HEK293 (cell line): ENCODE measurements at regions not wholly inside any gene's neighbourhood (a gene's known extent, or its start where the extent isn't known, plus 50 kb on each side); places are given as distances from the start of the nearest gene placed in this dataset.
A peak's percentile ranks its signal among the peaks of the same experiment; 100 is the strongest.

Source experiments
- CTCF ChIA-PET: fragments of 350-600 bp; formaldehyde crosslinking; extraction: SDS; loops from one replicate; lab custom pipeline; 2021; ENCODE audit warnings: antibody characterized with exemption; lab: Yijun Ruan, JAX
- POLR2A ChIA-PET: fragments of 300-600 bp; formaldehyde crosslinking; extraction: SDS; loops from one replicate; lab custom pipeline; 2020; ENCODE audit warnings: antibody characterized with exemption, inconsistent platforms; lab: Yijun Ruan, JAX
- H3K27ac ChIP-seq: fragments of 200-500 bp; sonication (Bioruptor generic); 2 replicates; pipeline ENCODE4 v1.5.1; 2014; ENCODE audit warnings: low read depth, low read length, control low read depth, inconsistent platforms; ENCODE audit errors: extremely low read depth
- H3K36me3 ChIP-seq, 2 experiments: fragments of 200-500 bp in 1 of 2; sonication (Bioruptor generic) in 1 of 2; 1 replicate in 1 of 2; 2 replicates in 1 of 2; pipeline ENCODE4 v1.5.1; 2014 to 2017; ENCODE audit warnings: inconsistent platforms in 2 of 2, low read length in 2 of 2; ENCODE audit not compliant: control insufficient read depth in 2 of 2, insufficient read depth in 1 of 2
- H3K4me1 ChIP-seq: fragments of 200-500 bp; sonication (Bioruptor generic); 2 replicates; pipeline ENCODE4 v1.5.1; 2014; ENCODE audit warnings: mild to moderate bottlenecking, low read length, inconsistent platforms; ENCODE audit not compliant: control insufficient read depth, insufficient read depth
- H3K4me3 ChIP-seq: 2 replicates; pipeline ENCODE4 v1.5.1; 2011; ENCODE audit warnings: low read depth, mild to moderate bottlenecking, control low read depth, low read length, moderate library complexity
- H3K9me3 ChIP-seq: fragments of 200-500 bp; sonication (Bioruptor generic); 2 replicates; pipeline ENCODE4 v1.5.1; 2014; ENCODE audit warnings: low read depth, low read length, inconsistent platforms; ENCODE audit not compliant: control insufficient read depth, insufficient read depth
- BCL11B ChIP-seq: fragments of 450-650 bp; formaldehyde crosslinking; IDR thresholded peaks from 2 replicates; pipeline ENCODE4 v1.5.1; 2016; ENCODE audit warnings: low read depth, missing biosample characterization, missing genetic modification characterization
- GFI1B ChIP-seq: fragments of 450-650 bp; formaldehyde crosslinking; IDR thresholded peaks from 2 replicates; pipeline ENCODE4 v1.5.1; 2016; ENCODE audit warnings: missing biosample characterization, missing genetic modification characterization
- KLF16 ChIP-seq: fragments of 450-650 bp; formaldehyde crosslinking; IDR thresholded peaks from 2 replicates; pipeline ENCODE4 v1.5.1; 2017; ENCODE audit warnings: missing biosample characterization, missing genetic modification characterization
- PRDM10 ChIP-seq: fragments of 450-650 bp; formaldehyde crosslinking; IDR thresholded peaks from 2 replicates; pipeline ENCODE4 v1.5.1; 2016; ENCODE audit warnings: missing biosample characterization, missing genetic modification characterization
- SALL2 ChIP-seq: fragments of 450-650 bp; formaldehyde crosslinking; IDR thresholded peaks from 2 replicates; pipeline ENCODE4 v1.5.0; 2017; ENCODE audit warnings: missing biosample characterization, mild to moderate bottlenecking, missing genetic modification characterization, borderline replicate concordance
- SETDB1 ChIP-seq: IDR thresholded peaks from one replicate; pipeline ENCODE4 v1.6.1; 2017; ENCODE audit warnings: mild to moderate bottlenecking, low read length, moderate library complexity, mixed read lengths; ENCODE audit not compliant: insufficient read length
- SP7 ChIP-seq: fragments of 450-650 bp; formaldehyde crosslinking; IDR thresholded peaks from 2 replicates; pipeline ENCODE4 v1.5.1; 2016; ENCODE audit warnings: missing biosample characterization, missing genetic modification characterization
- ZBTB11 ChIP-seq: fragments of 450-650 bp; formaldehyde crosslinking; conservative IDR thresholded peaks from 2 replicates; pipeline ENCODE4 v1.5.1; 2016; ENCODE audit warnings: low read depth, missing biosample characterization, missing genetic modification characterization
- ZBTB20 ChIP-seq: fragments of 450-650 bp; formaldehyde crosslinking; IDR thresholded peaks from 2 replicates; pipeline ENCODE4 v1.5.1; 2016; ENCODE audit warnings: missing biosample characterization, missing genetic modification characterization
- ZNF121 ChIP-seq: fragments of 450-650 bp; formaldehyde crosslinking; IDR thresholded peaks from 2 replicates; pipeline ENCODE4 v1.5.1; 2016; ENCODE audit warnings: missing biosample characterization, missing genetic modification characterization
- ZNF169 ChIP-seq: fragments of 450-650 bp; formaldehyde crosslinking; IDR thresholded peaks from 2 replicates; pipeline ENCODE4 v1.5.1; 2016; ENCODE audit warnings: missing biosample characterization, missing genetic modification characterization
- ZNF2 ChIP-seq: fragments of 450-650 bp; formaldehyde crosslinking; IDR thresholded peaks from 2 replicates; pipeline ENCODE4 v1.5.1; 2016; ENCODE audit warnings: missing biosample characterization, missing genetic modification characterization
- ZNF202 ChIP-seq: fragments of 450-650 bp; formaldehyde crosslinking; IDR thresholded peaks from 2 replicates; pipeline ENCODE4 v1.5.1; 2016; ENCODE audit warnings: missing biosample characterization, missing genetic modification characterization, borderline replicate concordance
- ZNF311 ChIP-seq: fragments of 450-650 bp; formaldehyde crosslinking; IDR thresholded peaks from 2 replicates; pipeline ENCODE4 v1.5.1; 2017; ENCODE audit warnings: missing biosample characterization, missing genetic modification characterization, borderline replicate concordance
- ZNF548 ChIP-seq: fragments of 450-650 bp; formaldehyde crosslinking; IDR thresholded peaks from 2 replicates; pipeline ENCODE4 v1.5.1; 2016; ENCODE audit warnings: missing biosample characterization, missing genetic modification characterization
- ZNF558 ChIP-seq: fragments of 450-650 bp; formaldehyde crosslinking; IDR thresholded peaks from 2 replicates; pipeline ENCODE4 v1.5.1; 2016; ENCODE audit warnings: missing biosample characterization, missing genetic modification characterization
- ZNF623 ChIP-seq: fragments of 450-650 bp; formaldehyde crosslinking; IDR thresholded peaks from 2 replicates; pipeline ENCODE4 v1.5.1; 2016; ENCODE audit warnings: missing biosample characterization, missing genetic modification characterization
- ZNF654 ChIP-seq: fragments of 450-650 bp; formaldehyde crosslinking; IDR thresholded peaks from 2 replicates; pipeline ENCODE4 v1.5.1; 2016; ENCODE audit warnings: low read depth, missing biosample characterization, missing genetic modification characterization
- ZNF677 ChIP-seq: fragments of 450-650 bp; IDR thresholded peaks from 2 replicates; pipeline ENCODE4 v1.5.0; 2018; ENCODE audit warnings: missing biosample characterization, mild to moderate bottlenecking, missing genetic modification characterization, moderate library complexity
- ZNF701 ChIP-seq: fragments of 450-650 bp; formaldehyde crosslinking; IDR thresholded peaks from 2 replicates; pipeline ENCODE4 v1.5.1; 2016; ENCODE audit warnings: missing biosample characterization, missing genetic modification characterization
- ZNF843 ChIP-seq: fragments of 450-650 bp; formaldehyde crosslinking; IDR thresholded peaks from 2 replicates; pipeline ENCODE4 v1.5.1; 2016; ENCODE audit warnings: missing biosample characterization, missing genetic modification characterization
- ZSCAN18 ChIP-seq: fragments of 450-650 bp; formaldehyde crosslinking; IDR thresholded peaks from 2 replicates; pipeline ENCODE4 v1.5.1; 2016; ENCODE audit warnings: missing biosample characterization, missing genetic modification characterization

- CTCF ChIA-PET, result interaction anchor here (0.7 to 2.2 kb wide), 2 partner anchors 84 to 557 kb away, joined by 3 to 5 read pairs; no protein-coding TSS in a partner anchor
Observed at GRCh38 chr3:55406696-55407425, 80.2 kb downstream of the WNT5A start.

GRCh38 chr3:55405436-55405835 is 81.7 kb downstream of the WNT5A start:
- H3K27ac ChIP-seq, result no peak overlapping the region
- CTCF ChIA-PET, result interaction anchor here (0.6 to 2.2 kb wide), 4 partner anchors 13 to 555 kb away, joined by 3 to 5 read pairs (median 4); no protein-coding TSS in a partner anchor
- no peaks in the 10 kb centered on the region for H3K4me1 ChIP-seq

More at GRCh38 chr3:55406696-55407425, 80.2 kb downstream of the WNT5A start:
- Histone ChIP-seq H3K4me3 (no peak overlapping the region), H3K27ac (no peak overlapping the region), H3K36me3 (no peaks in the 10 kb centered on the region), H3K4me1 (no peaks in the 10 kb centered on the region), H3K9me3 (no peaks in the 10 kb centered on the region)
- POLR2A ChIA-PET, result no interaction called here
- TF ChIP-seq ZNF169 (tag by site-specific recombination), result no peak
- no peak for TF ChIP-seq ZNF623
- no peak for TF ChIP-seq BCL11B (tag by site-specific recombination)
- TF ChIP-seq ZNF843, result no peak
- TF ChIP-seq ZNF121, result no peak
- no peak for TF ChIP-seq ZNF202 (tag by site-specific recombination)
- no peak for TF ChIP-seq ZNF2 (tag by site-specific recombination)
- TF ChIP-seq ZNF311, result no peak
- TF ChIP-seq ZSCAN18, result no peak
- TF ChIP-seq SP7 (tag by site-specific recombination), result no peak
- no peak for TF ChIP-seq ZNF677 (tag by site-specific recombination)
- TF ChIP-seq ZNF558, result no peak
- TF ChIP-seq ZNF701 (tag by site-specific recombination), result no peak
- TF ChIP-seq ZNF548 (tag by site-specific recombination), result no peak
- TF ChIP-seq KLF16 (tag by site-specific recombination), result no peak
- TF ChIP-seq SALL2 (tag by site-specific recombination), result no peak
- TF ChIP-seq GFI1B (tag by site-specific recombination), result no peak
- TF ChIP-seq PRDM10 (tag by site-specific recombination), result no peak
- TF ChIP-seq ZBTB20 (tag by site-specific recombination), result no peak

More at GRCh38 chr3:55405436-55405835, 81.7 kb downstream of the WNT5A start:
- Histone ChIP-seq H3K4me3 (no peak overlapping the region), H3K9me3 (no peaks in the 10 kb centered on the region), H3K36me3 (no peaks in the 10 kb centered on the region)
- TF ChIP-seq ZBTB11, result no peak
- peak; percentile 98 for TF ChIP-seq ZNF2 (tag by site-specific recombination)
- peak; percentile 30; the same call in 1 of the 2 replicates for TF ChIP-seq ZNF654
- TF ChIP-seq SETDB1, result peak; percentile 14
- POLR2A ChIA-PET, result no interaction called here
